ENCODE measurements at regions not wholly inside any gene's neighbourhood (a gene's known extent, or its start where the extent isn't known, plus 50 kb on each side); places are given as distances from the start of the nearest gene placed in this dataset.

DNA sequence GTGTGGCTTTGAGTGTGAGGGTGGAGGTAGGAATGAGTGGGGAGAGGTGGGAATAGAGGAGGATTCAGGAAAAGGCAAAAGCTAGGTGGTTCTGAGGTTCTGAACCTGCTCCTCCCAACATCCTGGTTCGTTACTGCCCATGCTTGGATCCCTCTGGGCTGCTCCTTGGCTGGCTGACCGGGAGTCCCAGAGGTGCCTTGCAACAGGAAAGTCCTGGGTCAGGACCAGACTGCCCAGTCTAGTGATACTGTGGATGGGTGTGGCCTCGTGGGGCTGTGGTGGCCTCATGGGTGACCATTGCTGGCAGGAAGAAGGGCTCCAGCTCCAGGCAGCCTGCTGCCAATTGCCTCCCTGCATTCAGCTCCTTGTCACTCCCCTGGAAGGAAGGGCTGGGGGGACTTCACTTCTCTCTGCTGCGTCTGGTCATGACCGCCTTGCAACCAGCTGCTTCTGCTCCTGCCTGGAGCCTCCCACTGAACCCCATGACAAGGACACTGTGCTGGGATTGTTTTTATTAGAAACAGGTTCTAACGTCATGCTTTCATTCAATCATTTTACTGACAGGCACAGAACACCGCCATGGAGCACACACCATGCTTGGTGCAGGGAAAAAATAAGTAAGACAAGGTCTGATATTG lies 61.5 kb upstream of the UBL3 start:
- no peak for DNase-seq (ENCODE audit: unreplicated experiment)
- CTCF ChIA-PET: interaction anchor here (0.7 to 4.2 kb wide), 4 partner anchors 10 to 141 kb away, joined by 3 to 19 read pairs (median 6); partner anchors contain the start of gene UBL3
- H3K4me1 Mint-ChIP-seq (ENCODE audit: insufficient read depth, unreplicated experiment): peaks cover 45% of the 10 kb centered on the region
- no peaks in the 10 kb centered on the region for H3K9me3 Mint-ChIP-seq (ENCODE audit: unreplicated experiment)
- BruUV-seq (replicated peaks): no TSS peak
- no peak overlapping the region for H3K27ac Mint-ChIP-seq (ENCODE audit: low read depth, unreplicated experiment)
- POLR2A ChIA-PET: interaction anchor here (1.1 to 3.6 kb wide), 5 partner anchors 7 to 62 kb away, joined by 4 to 27 read pairs (median 11); partner anchors contain the start of gene UBL3
- intact Hi-C loops (cut with micrococcal nuclease): no loop called here
- no peaks in the 10 kb centered on the region for H3K36me3 Mint-ChIP-seq (ENCODE audit: insufficient read depth, unreplicated experiment)
- H3K27me3 Mint-ChIP-seq (ENCODE audit: insufficient read depth, unreplicated experiment): no peaks in the 10 kb centered on the region
- H3K4me3 Mint-ChIP-seq (ENCODE audit: unreplicated experiment): no peak overlapping the region
- TF ChIP-seq, protein P1, sequence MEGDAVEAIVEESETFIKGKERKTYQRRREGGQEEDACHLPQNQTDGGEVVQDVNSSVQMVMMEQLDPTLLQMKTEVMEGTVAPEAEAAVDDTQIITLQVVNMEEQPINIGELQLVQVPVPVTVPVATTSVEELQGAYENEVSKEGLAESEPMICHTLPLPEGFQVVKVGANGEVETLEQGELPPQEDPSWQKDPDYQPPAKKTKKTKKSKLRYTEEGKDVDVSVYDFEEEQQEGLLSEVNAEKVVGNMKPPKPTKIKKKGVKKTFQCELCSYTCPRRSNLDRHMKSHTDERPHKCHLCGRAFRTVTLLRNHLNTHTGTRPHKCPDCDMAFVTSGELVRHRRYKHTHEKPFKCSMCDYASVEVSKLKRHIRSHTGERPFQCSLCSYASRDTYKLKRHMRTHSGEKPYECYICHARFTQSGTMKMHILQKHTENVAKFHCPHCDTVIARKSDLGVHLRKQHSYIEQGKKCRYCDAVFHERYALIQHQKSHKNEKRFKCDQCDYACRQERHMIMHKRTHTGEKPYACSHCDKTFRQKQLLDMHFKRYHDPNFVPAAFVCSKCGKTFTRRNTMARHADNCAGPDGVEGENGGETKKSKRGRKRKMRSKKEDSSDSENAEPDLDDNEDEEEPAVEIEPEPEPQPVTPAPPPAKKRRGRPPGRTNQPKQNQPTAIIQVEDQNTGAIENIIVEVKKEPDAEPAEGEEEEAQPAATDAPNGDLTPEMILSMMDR (IDR thresholded peaks at IDR 0.05; ENCODE audit: unreplicated experiment): no peak

DNA sequence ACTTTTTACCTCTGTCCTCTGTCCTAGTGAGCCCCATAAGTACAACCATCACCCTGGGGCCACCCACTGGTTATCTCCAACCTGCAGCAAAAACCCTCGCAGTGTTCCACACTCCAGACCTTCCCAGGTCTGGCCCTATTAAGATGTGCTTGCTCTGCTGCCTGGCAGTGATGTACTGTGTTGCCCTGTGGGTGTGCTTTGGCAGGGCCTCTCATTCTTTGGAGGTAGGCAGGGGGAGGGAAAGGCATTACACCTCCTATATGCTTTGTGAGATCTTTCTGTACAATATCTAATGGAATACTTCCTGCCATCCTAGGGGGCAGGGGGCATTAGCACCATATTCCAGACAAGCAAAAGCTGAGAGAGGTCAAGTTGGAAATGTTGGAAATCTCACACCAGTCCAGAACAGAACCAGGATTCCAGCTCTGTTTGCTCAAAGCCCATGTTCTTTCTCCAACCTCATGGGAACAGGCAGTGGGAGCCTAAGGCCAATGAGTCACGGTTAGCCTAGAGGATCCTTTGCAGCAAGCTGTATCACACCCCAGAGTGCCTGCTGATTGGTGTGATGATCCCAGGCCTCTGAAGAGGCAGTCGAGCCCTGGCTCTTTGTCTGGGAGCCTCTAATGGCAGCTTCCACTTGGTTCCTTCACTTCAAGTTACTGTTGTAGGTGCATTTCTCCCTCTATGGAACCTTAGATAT lies 59.7 kb upstream of the UBL3 start:
- BruUV-seq (replicated peaks): no TSS peak
- H3K27me3 Mint-ChIP-seq (ENCODE audit: insufficient read depth, unreplicated experiment): no peaks in the 10 kb centered on the region
- H3K36me3 Mint-ChIP-seq (ENCODE audit: insufficient read depth, unreplicated experiment): no peaks in the 10 kb centered on the region
- no peak overlapping the region for H3K4me3 Mint-ChIP-seq (ENCODE audit: unreplicated experiment)
- no peaks in the 10 kb centered on the region for H3K9me3 Mint-ChIP-seq (ENCODE audit: unreplicated experiment)
- POLR2A ChIA-PET: interaction anchor here (0.7 to 3.6 kb wide), 4 partner anchors 9 to 64 kb away, joined by 3 to 27 read pairs (median 14); partner anchors contain the start of gene UBL3
- intact Hi-C loops (cut with micrococcal nuclease): no loop called here
- CTCF ChIA-PET: interaction anchor here (0.6 to 4.2 kb wide), 6 partner anchors 14 to 68 kb away, joined by 3 to 19 read pairs (median 3); partner anchors contain the start of gene UBL3
- TF ChIP-seq, protein P1 (IDR thresholded peaks at IDR 0.05; ENCODE audit: unreplicated experiment): no peak
- H3K27ac Mint-ChIP-seq (ENCODE audit: low read depth, unreplicated experiment): peak overlapping the region; percentile 92
- peaks cover 55% of the 10 kb centered on the region for H3K4me1 Mint-ChIP-seq (ENCODE audit: insufficient read depth, unreplicated experiment)
- DNase-seq (ENCODE audit: unreplicated experiment): peak; percentile 83

DNA sequence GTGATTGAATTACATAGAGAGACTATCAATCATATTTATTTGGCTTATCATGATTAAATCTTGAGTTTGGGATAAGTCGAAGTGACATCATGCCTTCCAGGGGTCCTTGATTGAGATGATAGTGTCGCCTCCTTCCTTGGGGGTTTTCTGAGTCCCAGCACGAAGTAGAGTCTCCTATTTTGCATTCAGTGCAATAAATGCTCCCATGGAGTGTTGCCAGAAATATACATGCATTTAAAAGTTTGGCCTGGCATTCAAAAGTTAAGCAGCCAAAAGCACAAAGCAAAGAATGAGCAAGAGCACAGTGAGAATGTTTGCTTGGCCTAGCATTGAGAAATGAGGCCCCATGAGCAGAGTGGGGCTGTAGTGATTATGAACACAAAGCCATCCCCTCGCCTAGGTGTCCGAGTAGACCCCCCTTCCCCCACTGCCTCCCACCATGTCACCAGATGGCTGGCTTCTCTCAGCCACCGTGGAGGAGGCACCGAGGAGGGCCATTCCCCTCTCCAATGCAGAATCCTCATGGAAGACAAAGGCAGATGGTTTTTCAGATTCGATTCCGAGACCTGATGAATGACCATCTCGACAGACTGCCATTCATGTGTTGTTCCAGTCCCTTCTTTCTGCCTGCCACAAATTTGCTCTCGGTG lies 58.8 kb upstream of the UBL3 start:
- ChIA-PET CTCF (interaction anchor here (0.6 to 4.2 kb wide), 10 partner anchors 8 to 204 kb away, joined by 3 to 19 read pairs (median 8); partner anchors contain the start of gene UBL3), POLR2A (interaction anchor here (1.7 to 3.6 kb wide), 7 partner anchors 10 to 204 kb away, joined by 9 to 93 read pairs (median 18); partner anchors contain the start of gene UBL3)
- BruUV-seq (replicated peaks): no TSS peak
- Mint-ChIP-seq H3K27me3 (ENCODE audit: insufficient read depth, unreplicated experiment) (no peaks in the 10 kb centered on the region), H3K36me3 (ENCODE audit: insufficient read depth, unreplicated experiment) (no peaks in the 10 kb centered on the region), H3K9me3 (ENCODE audit: unreplicated experiment) (no peaks in the 10 kb centered on the region), H3K4me3 (ENCODE audit: unreplicated experiment) (no peak overlapping the region), H3K27ac (ENCODE audit: low read depth, unreplicated experiment) (peak overlapping the region; percentile 92), H3K4me1 (ENCODE audit: insufficient read depth, unreplicated experiment) (peaks cover 55% of the 10 kb centered on the region)
- intact Hi-C loops (cut with micrococcal nuclease): no loop called here
- TF ChIP-seq, protein P1 (IDR thresholded peaks at IDR 0.05; ENCODE audit: unreplicated experiment): no peak
- DNase-seq (ENCODE audit: unreplicated experiment): no peak

Measured in MCF 10A (cell line).